ENCODE measurements at regions not wholly inside any gene's neighbourhood (a gene's known extent, or its start where the extent isn't known, plus 50 kb on each side); places are given as distances from the start of the nearest gene placed in this dataset.
"Not testable (repeated sequence)": the region's sequence is repeated elsewhere in the genome, so short reads cannot be mapped to it uniquely, and the experiment has no call there.

DNA sequence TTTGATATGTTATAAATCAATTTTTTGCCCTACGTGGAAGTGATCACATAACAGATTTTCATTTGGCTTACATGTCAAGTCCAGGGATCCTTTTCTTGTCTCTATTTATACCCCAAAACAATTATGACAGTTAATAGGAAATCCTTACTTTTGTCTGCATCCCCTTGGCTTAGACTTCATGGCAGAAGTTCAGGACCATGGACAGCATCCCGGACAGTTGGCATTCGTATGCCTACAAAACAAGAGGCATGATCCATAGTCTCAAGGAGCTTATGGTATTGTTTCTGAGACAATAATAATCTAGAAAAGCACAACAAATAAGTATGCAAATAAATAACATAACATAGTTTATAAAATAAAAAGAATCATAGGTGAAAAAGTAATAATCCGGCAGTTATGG is 214.3 kb upstream of the GRIA1 start (continued):
- TF ChIP-seq CTCF (IDR thresholded peaks at IDR 0.05; ENCODE audit: control extremely low read depth in 1 of 3, insufficient read depth in 1 of 3, low read depth in 1 of 3, low read length in 3 of 3) = no peak

- H2BK5ac ChIP-seq (ENCODE audit: low read depth, low read length); H3K79me1 ChIP-seq (ENCODE audit: low read depth, low read length); H3K27me3 ChIP-seq (replicated peaks in 1 of 4; ENCODE audit: control insufficient read depth in 3 of 4, extremely low read depth in 1 of 4, insufficient read depth in 3 of 4, low read length in 3 of 4); H3K18ac ChIP-seq (ENCODE audit: extremely low read depth, low read length); H3K4me3 ChIP-seq (ENCODE audit: extremely low read depth in 1 of 4, insufficient read depth in 2 of 4, low read depth in 3 of 4, low read length in 4 of 4); H3K23ac ChIP-seq (ENCODE audit: insufficient read length); H2BK12ac ChIP-seq (ENCODE audit: low read depth, low read length); H3K79me2 ChIP-seq (ENCODE audit: control insufficient read depth in 1 of 2, insufficient read depth in 2 of 2, low read length in 2 of 2); FAIRE-seq; H3K4me2 ChIP-seq (ENCODE audit: insufficient read depth in 1 of 2, low read depth in 2 of 2, low read length in 2 of 2); DNase-seq (ENCODE audit: low read depth in 1 of 2, low spot score in 2 of 2); H4K8ac ChIP-seq (ENCODE audit: extremely low read depth, insufficient read depth, low read length); H3K56ac ChIP-seq (replicated peaks; ENCODE audit: insufficient read length, low read depth, low read length); H2AK5ac ChIP-seq (ENCODE audit: low read depth, low read length); H4K91ac ChIP-seq (replicated peaks; ENCODE audit: insufficient read length, low read length); H3K14ac ChIP-seq (ENCODE audit: insufficient read length); H3K9ac ChIP-seq (replicated peaks in 1 of 4; ENCODE audit: extremely low read depth in 1 of 4, low read depth in 3 of 4, low read length in 3 of 4); H3K4ac ChIP-seq (replicated peaks; ENCODE audit: insufficient read length, low read depth, low read length); CTCF ChIA-PET (ENCODE audit: partially characterized antibody); H2BK20ac ChIP-seq (ENCODE audit: low read length); H3K4me1 ChIP-seq (replicated peaks in 1 of 4; ENCODE audit: control insufficient read depth in 3 of 4, insufficient read depth in 4 of 4, low read length in 3 of 4); H3K27ac ChIP-seq (ENCODE audit: low read depth, low read length); H2AFZ ChIP-seq (ENCODE audit: low read length); H3K23me2 ChIP-seq (ENCODE audit: low read depth, low read length); H3K9me3 ChIP-seq (ENCODE audit: insufficient read depth in 2 of 2, low read depth in 1 of 2, low read length in 1 of 2); H2BK120ac ChIP-seq (replicated peaks; ENCODE audit: low read depth, low read length); H4K20me1 ChIP-seq (replicated peaks in 1 of 2; ENCODE audit: control insufficient read depth in 1 of 2, insufficient read depth in 2 of 2, low read length in 2 of 2); H4K5ac ChIP-seq (ENCODE audit: insufficient read length, low read depth, low read length); POLR2A ChIA-PET (ENCODE audit: partially characterized antibody); H2BK15ac ChIP-seq (ENCODE audit: low read length); H3K36me3 ChIP-seq (ENCODE audit: control insufficient read depth in 2 of 4, insufficient read depth in 4 of 4, low read length in 3 of 4): not testable (repeated sequence)
- no CpG with 5 or more reads among the region's 45 CpGs for WGBS, 2 experiments (ENCODE audit: extremely low coverage in 1 of 2, insufficient coverage in 1 of 2, insufficient read length in 1 of 2, insufficient replicate concordance in 2 of 2, low coverage in 1 of 2, low lambda C conversion rate in 2 of 2, missing lambda C conversion rate in 1 of 2)
Measured at GRCh38 chr5:153296251-153296844, 194.1 kb upstream of the GRIA1 start.
